ENCODE measurements at regions not wholly inside any gene's neighbourhood (a gene's known extent, or its start where the extent isn't known, plus 50 kb on each side); places are given as distances from the start of the nearest gene placed in this dataset.
"Not testable (repeated sequence)": the region's sequence is repeated elsewhere in the genome, so short reads cannot be mapped to it uniquely, and the experiment has no call there.

- no peak for DNase-seq (ENCODE audit: low read depth in 2 of 2)
Observed at GRCh38 chr4:132382243-132382642, 766.9 kb upstream of the PCDH10 start.

GRCh38 chr4:132383571-132384199 lies 765.4 kb upstream of the PCDH10 start:
- no peak for DNase-seq (ENCODE audit: low read depth in 2 of 2)

- no peak for DNase-seq (ENCODE audit: low read depth in 2 of 2)
Observed at GRCh38 chr4:132384709-132385108, 764.4 kb upstream of the PCDH10 start.

GRCh38 chr4:132386130-132386529 lies 763.0 kb upstream of the PCDH10 start:
- DNase-seq (ENCODE audit: low read depth in 2 of 2): no peak

- no peak for DNase-seq (ENCODE audit: low read depth in 2 of 2)
Observed at GRCh38 chr4:132387060-132387459, 762.0 kb upstream of the PCDH10 start.

- no peak for DNase-seq (ENCODE audit: low read depth in 2 of 2)
Observed at GRCh38 chr4:132395561-132395960, 753.5 kb upstream of the PCDH10 start.

GRCh38 chr4:132396636-132397035 lies 752.5 kb upstream of the PCDH10 start:
- no peak for DNase-seq (ENCODE audit: low read depth in 2 of 2)

GRCh38 chr4:132417220-132417619 lies 731.9 kb upstream of the PCDH10 start:
- DNase-seq (ENCODE audit: low read depth in 2 of 2): no peak

- DNase-seq (ENCODE audit: low read depth in 2 of 2): no peak
Observed at GRCh38 chr4:132427125-132427524, 722.0 kb upstream of the PCDH10 start.

GRCh38 chr4:132437117-132437516 lies 712.0 kb upstream of the PCDH10 start:
- DNase-seq (ENCODE audit: low read depth in 2 of 2): no peak

GRCh38 chr4:132445386-132445785 lies 703.7 kb upstream of the PCDH10 start:
- no peak for DNase-seq (ENCODE audit: low read depth in 2 of 2)

GRCh38 chr4:132457987-132458386 lies 691.1 kb upstream of the PCDH10 start:
- DNase-seq (ENCODE audit: low read depth in 2 of 2): not testable (repeated sequence)

- no peak for DNase-seq (ENCODE audit: low read depth in 2 of 2)
Observed at GRCh38 chr4:132479543-132479942, 669.6 kb upstream of the PCDH10 start.

GRCh38 chr4:132488555-132488954 lies 660.5 kb upstream of the PCDH10 start:
- no peak for DNase-seq (ENCODE audit: low read depth in 2 of 2)

- DNase-seq (ENCODE audit: low read depth in 2 of 2): no peak
Observed at GRCh38 chr4:132493476-132493875, 655.6 kb upstream of the PCDH10 start.

GRCh38 chr4:132495267-132495812 lies 653.8 kb upstream of the PCDH10 start:
- not testable (repeated sequence) for DNase-seq (ENCODE audit: low read depth in 2 of 2)

- no peak for DNase-seq (ENCODE audit: low read depth in 2 of 2)
Observed at GRCh38 chr4:132498215-132498614, 650.9 kb upstream of the PCDH10 start.

- DNase-seq (ENCODE audit: low read depth in 2 of 2): no peak
Observed at GRCh38 chr4:132502096-132502552, 647.0 kb upstream of the PCDH10 start.

GRCh38 chr4:132504438-132504837 lies 644.7 kb upstream of the PCDH10 start:
- DNase-seq (ENCODE audit: low read depth in 2 of 2): no peak

- no peak for DNase-seq (ENCODE audit: low read depth in 2 of 2)
Observed at GRCh38 chr4:132506568-132506967, 642.5 kb upstream of the PCDH10 start.

- DNase-seq (ENCODE audit: low read depth in 2 of 2): no peak
Observed at GRCh38 chr4:132513491-132513890, 635.6 kb upstream of the PCDH10 start.

- no peak for DNase-seq (ENCODE audit: low read depth in 2 of 2)
Observed at GRCh38 chr4:132526652-132527051, 622.4 kb upstream of the PCDH10 start.

- DNase-seq (ENCODE audit: low read depth in 2 of 2): no peak
Observed at GRCh38 chr4:132527817-132528216, 621.3 kb upstream of the PCDH10 start.

- no peak for DNase-seq (ENCODE audit: low read depth in 2 of 2)
Observed at GRCh38 chr4:132530861-132531260, 618.2 kb upstream of the PCDH10 start.
